ENCODE measurements at regions not wholly inside any gene's neighbourhood (a gene's known extent, or its start where the extent isn't known, plus 50 kb on each side); places are given as distances from the start of the nearest gene placed in this dataset.
"Not testable (repeated sequence)": the region's sequence is repeated elsewhere in the genome, so short reads cannot be mapped to it uniquely, and the experiment has no call there.

DNA sequence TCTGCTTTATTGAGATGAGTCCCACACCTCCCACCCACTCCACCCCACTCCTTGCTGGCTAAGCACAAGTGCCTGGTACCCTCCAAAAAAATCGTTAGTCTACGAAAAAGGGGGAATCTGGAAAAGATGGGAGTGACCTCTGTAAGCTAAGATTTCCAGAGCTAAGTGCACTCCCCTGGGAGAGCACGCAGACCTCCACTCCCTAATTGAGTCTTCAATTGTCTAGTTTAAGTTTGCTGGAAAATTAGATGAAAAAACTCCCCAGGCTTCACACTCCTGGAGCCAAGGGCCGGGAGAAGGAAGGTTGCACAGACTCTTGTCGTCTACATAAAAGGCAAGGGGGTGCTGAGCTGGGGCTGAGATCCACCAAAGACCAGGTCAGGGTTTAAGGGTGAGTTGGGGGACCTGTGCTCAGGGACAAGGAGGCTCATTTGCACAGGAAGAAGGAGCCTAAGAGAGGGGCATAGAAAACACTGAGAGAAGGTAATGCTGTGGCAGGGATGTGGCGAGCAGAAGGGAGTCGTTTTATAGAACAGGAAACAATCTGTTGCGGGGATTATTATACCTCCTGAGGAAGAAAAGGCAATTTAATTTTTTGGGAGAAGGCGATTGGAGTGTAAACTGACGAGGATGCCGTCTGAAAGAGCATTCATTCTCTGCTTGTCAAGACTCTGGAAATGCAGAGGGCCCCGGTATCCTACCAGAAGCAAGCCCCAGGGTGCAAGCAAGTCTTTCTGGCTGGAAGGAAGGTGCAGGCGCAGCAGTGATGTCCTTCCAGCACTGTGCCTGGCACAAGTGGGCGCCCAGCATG is 126.5 kb upstream of the DLG1 start:
- Mint-ChIP-seq H3K9me3 (no peaks in the 10 kb centered on the region), H3K4me3 (no peak overlapping the region), H3K27ac (no peak overlapping the region), H3K4me1 (ENCODE audit: low read depth) (peaks cover 37% of the 10 kb centered on the region), H3K36me3 (ENCODE audit: low read depth) (no peaks in the 10 kb centered on the region), H3K27me3 (no peaks in the 10 kb centered on the region)
- peak; percentile 9 for DNase-seq

DNA sequence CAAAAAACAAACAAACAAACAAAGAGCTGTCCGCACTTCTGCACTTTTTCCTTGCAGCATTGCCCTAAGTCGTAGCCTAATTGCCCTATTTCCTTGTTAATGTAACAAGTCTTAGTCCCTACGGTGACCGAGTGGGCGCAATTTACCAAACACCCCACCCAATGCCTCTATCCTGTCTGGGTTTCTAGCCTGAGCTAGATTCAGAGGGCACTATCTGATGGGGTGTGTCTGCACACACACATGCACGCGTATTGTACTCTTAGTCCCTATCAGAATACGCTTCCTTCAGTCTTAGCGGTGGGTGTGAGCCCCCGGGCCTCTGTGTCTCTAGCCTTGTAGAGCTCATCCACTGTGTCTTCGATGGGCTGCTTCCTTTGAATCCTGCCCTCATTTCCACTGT is 125.9 kb upstream of the DLG1 start:
- Mint-ChIP-seq H3K27me3 (no peaks in the 10 kb centered on the region), H3K4me1 (ENCODE audit: low read depth) (peaks cover 33% of the 10 kb centered on the region), H3K4me3 (no peak overlapping the region), H3K27ac (no peak overlapping the region), H3K36me3 (ENCODE audit: low read depth) (no peaks in the 10 kb centered on the region), H3K9me3 (no peaks in the 10 kb centered on the region)
- DNase-seq = peak; percentile 19

DNA sequence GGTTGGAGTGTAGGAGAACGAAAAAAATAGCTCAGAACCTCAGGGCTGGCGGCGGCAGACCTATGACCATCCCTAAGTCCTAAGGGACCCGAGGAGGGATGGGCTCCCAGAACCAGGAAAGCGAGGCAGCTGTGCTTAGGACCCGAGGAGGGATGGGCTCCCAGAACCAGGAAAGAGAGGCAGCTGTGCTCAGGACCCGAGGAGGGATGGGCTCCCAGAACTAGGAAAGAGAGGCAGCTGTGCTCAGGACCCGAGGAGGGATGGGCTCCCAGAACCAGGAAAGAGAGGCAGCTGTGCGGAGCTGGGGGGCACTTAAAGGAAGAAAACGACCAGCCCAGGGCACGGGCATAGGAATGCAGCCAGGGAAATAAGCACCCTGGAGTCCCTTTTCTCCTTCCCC is 125.0 kb upstream of the DLG1 start:
- Mint-ChIP-seq H3K4me3 (no peak overlapping the region), H3K9me3 (no peaks in the 10 kb centered on the region), H3K27ac (no peak overlapping the region), H3K4me1 (ENCODE audit: low read depth) (peaks cover 24% of the 10 kb centered on the region), H3K36me3 (ENCODE audit: low read depth) (no peaks in the 10 kb centered on the region), H3K27me3 (no peaks in the 10 kb centered on the region)
- no peak for DNase-seq

DNA sequence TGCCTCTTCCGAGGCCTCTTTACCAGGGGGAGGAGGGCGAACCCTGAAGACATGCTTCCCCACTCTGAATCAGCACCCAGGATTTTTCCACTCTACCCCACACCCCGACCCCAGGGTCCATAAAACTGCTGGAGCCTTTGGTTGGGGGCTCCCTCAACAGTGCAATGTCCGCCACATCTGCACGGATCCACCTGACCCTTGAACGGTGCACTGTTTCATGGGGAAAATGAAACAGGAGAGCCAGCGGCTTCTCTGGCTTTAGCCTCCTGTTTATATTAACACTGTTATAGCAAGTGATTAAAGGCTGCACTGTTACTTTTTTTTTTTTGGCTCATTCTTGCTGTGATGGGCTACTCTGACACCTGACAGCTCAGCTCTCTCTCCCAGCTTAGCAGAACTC is 124.1 kb upstream of the DLG1 start:
- peaks cover 16% of the 10 kb centered on the region for H3K4me1 Mint-ChIP-seq (ENCODE audit: low read depth)
- no peaks in the 10 kb centered on the region for H3K27me3 Mint-ChIP-seq

DNA sequence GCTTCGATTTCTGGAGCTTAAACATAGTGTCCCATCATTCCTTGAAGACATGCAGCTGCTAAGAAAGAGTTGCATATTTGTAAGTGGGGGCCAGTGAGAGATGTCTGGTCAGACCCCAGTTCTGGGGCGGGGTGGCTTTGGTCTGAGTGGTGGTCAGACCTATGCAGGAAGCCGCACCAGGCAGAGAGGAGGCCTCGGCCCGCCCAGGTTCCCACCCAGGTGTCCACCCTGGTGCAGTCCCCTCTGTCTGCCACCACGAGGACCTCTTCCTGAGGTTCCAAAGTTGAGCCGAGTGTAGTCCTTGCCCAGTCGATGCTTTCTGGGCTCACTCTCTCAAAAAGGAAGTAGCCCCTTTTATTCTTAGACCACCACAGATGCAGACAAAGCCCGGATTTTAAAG is 122.6 kb upstream of the DLG1 start:
- no peaks in the 10 kb centered on the region for H3K27me3 Mint-ChIP-seq
- H3K36me3 Mint-ChIP-seq (ENCODE audit: low read depth) = no peaks in the 10 kb centered on the region
- peak; percentile 11 for DNase-seq
- no peaks in the 10 kb centered on the region for H3K9me3 Mint-ChIP-seq
- peaks cover 13% of the 10 kb centered on the region for H3K4me1 Mint-ChIP-seq (ENCODE audit: low read depth)
- H3K27ac Mint-ChIP-seq = no peak overlapping the region
- no peak overlapping the region for H3K4me3 Mint-ChIP-seq

More for the DNA sequence above, 124.1 kb upstream of the DLG1 start:
- no peaks in the 10 kb centered on the region for H3K9me3 Mint-ChIP-seq
- H3K36me3 Mint-ChIP-seq (ENCODE audit: low read depth) = no peaks in the 10 kb centered on the region
- H3K4me3 Mint-ChIP-seq = no peak overlapping the region
- no peak overlapping the region for H3K27ac Mint-ChIP-seq
- no peak for DNase-seq

- peaks cover 13% of the 10 kb centered on the region for H3K4me1 Mint-ChIP-seq (ENCODE audit: low read depth)
- no peaks in the 10 kb centered on the region for H3K27me3 Mint-ChIP-seq
- DNase-seq = no peak
- no peak overlapping the region for H3K4me3 Mint-ChIP-seq
- H3K36me3 Mint-ChIP-seq (ENCODE audit: low read depth) = no peaks in the 10 kb centered on the region
- peak overlapping the region; percentile 5 for H3K27ac Mint-ChIP-seq
- no peaks in the 10 kb centered on the region for H3K9me3 Mint-ChIP-seq
Observed at GRCh38 chr3:197420566-197420965, 122.2 kb upstream of the DLG1 start.

DNA sequence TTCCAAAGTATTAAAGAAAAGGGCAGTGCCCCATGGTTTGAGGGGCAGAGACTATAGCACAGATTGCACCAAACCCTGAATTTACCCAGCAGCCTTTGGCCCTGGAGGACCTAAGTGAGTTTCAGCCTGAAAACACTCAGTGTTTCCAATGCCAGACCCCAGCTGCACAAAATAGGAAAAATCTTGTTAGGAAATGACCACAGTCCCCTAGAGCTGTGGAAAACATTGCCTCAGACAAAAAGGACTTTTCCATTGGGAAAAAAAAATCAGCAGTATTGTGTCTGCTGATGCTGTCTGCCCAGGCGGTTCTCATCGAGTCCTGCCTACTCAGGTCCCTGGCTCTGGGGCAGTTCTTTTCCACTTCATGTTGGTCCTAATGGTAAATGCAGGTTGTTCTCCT is 121.7 kb upstream of the DLG1 start:
- Mint-ChIP-seq H3K27me3 (no peaks in the 10 kb centered on the region), H3K4me1 (ENCODE audit: low read depth) (peaks cover 13% of the 10 kb centered on the region), H3K36me3 (ENCODE audit: low read depth) (no peaks in the 10 kb centered on the region), H3K9me3 (no peaks in the 10 kb centered on the region), H3K27ac (peak overlapping the region; percentile 5), H3K4me3 (no peak overlapping the region)
- no peak for DNase-seq

GRCh38 chr3:197419696-197420095 is 121.3 kb upstream of the DLG1 start:
- Mint-ChIP-seq H3K9me3 (no peaks in the 10 kb centered on the region), H3K4me3 (no peak overlapping the region), H3K27me3 (no peaks in the 10 kb centered on the region), H3K27ac (no peak overlapping the region), H3K4me1 (ENCODE audit: low read depth) (peaks cover 13% of the 10 kb centered on the region), H3K36me3 (ENCODE audit: low read depth) (no peaks in the 10 kb centered on the region)
- DNase-seq = no peak

DNA sequence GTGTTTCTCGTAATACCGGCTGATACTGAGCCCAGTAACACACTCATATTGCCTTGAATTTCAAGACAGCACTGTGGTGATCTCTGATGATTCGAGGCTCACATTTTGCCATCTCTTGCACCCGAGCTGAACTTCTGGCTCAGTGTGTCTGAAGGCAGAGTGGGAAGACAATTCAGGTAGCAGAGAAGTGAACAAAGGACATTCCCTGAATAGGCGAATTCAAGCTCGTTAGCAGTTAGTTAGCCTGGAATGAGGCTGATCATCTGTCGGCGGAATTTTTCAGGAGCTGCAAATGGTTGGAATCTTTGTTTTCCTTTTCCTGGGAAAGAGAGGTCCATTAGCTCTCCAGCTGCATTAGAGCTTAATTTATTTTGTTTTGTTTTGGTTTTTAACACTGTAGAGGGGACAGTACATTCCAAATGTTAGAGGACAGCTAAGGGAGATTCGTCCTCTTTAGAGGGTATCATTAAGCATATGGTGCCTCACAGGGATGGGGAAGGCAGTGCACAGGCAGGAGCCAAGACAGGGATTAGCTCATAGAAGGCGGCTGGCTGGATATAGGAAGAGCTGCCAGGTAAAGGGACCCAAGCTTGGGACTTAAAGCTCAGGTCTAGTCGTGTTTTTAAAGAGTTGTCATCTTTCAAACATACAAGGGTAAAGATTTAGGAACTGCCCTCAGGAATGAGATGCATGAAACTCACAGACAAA is 119.7 kb upstream of the DLG1 start:
- no peaks in the 10 kb centered on the region for H3K36me3 Mint-ChIP-seq (ENCODE audit: low read depth)
- H3K27me3 Mint-ChIP-seq = no peaks in the 10 kb centered on the region
- H3K9me3 Mint-ChIP-seq = no peaks in the 10 kb centered on the region
- H3K4me1 Mint-ChIP-seq (ENCODE audit: low read depth) = peaks cover 13% of the 10 kb centered on the region
- H3K4me3 Mint-ChIP-seq = no peak overlapping the region
- H3K27ac Mint-ChIP-seq = no peak overlapping the region
- no peak for DNase-seq

- H3K4me3 Mint-ChIP-seq = no peak overlapping the region
- no peak for DNase-seq
- no peaks in the 10 kb centered on the region for H3K36me3 Mint-ChIP-seq (ENCODE audit: low read depth)
Observed at GRCh38 chr3:197417441-197417840, 119.0 kb upstream of the DLG1 start.

DNA sequence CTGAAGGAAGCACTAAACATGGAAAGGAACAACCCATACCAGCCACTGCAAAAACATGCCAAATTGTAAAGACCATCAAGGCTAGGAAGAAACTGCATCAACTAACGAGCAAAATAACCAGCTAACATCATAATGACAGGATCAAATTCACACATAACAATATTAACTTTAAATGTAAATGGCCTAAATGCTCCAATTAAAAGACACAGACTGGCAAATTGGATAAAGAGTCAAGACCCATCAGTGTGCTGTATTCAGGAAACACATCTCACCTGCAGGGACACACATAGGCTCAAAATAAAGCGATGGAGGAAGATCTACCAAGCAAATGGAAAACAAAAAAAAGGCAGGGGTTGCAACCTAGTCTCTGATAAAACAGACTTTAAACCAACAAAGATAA is 113.5 kb upstream of the DLG1 start:
- H3K9me3 Mint-ChIP-seq; H3K36me3 Mint-ChIP-seq (ENCODE audit: low read depth): not testable (repeated sequence)

More at GRCh38 chr3:197417441-197417840, 119.0 kb upstream of the DLG1 start:
- H3K27ac Mint-ChIP-seq = no peak overlapping the region
- no peaks in the 10 kb centered on the region for H3K9me3 Mint-ChIP-seq
- peaks cover 13% of the 10 kb centered on the region for H3K4me1 Mint-ChIP-seq (ENCODE audit: low read depth)
- no peaks in the 10 kb centered on the region for H3K27me3 Mint-ChIP-seq

DNA sequence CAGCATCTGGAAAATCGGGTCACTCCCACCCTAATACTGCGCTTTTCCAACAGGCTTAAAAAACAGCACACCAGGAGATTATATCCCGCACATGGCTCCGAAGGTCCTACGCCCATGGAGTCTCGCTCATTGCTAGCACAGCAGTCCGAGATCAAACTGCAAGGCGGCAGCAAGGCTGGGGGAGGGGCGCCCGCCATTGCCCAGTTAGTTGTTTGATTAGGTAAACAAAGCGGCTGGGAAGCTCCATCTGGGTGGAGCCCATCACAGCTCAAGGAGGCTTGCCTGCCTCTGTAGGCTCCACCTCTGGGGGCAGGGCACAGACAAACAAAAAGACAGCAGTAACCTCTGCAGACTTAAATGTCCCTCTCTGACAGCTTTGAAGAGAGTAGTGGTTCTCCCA is 111.8 kb upstream of the DLG1 start:
- not testable (repeated sequence) for H3K27ac Mint-ChIP-seq; H3K9me3 Mint-ChIP-seq; H3K27me3 Mint-ChIP-seq; H3K36me3 Mint-ChIP-seq (ENCODE audit: low read depth); H3K4me3 Mint-ChIP-seq; H3K4me1 Mint-ChIP-seq (ENCODE audit: low read depth); DNase-seq

More for the DNA sequence above, 113.5 kb upstream of the DLG1 start:
- DNase-seq; H3K4me1 Mint-ChIP-seq (ENCODE audit: low read depth); H3K27ac Mint-ChIP-seq; H3K27me3 Mint-ChIP-seq; H3K4me3 Mint-ChIP-seq: not testable (repeated sequence)

GRCh38 chr3:197408177-197408957 is 110.0 kb upstream of the DLG1 start:
- Mint-ChIP-seq H3K4me3 (no peak overlapping the region), H3K36me3 (ENCODE audit: low read depth) (no peaks in the 10 kb centered on the region), H3K27me3 (peaks cover 4% of the 10 kb centered on the region), H3K4me1 (ENCODE audit: low read depth) (no peaks in the 10 kb centered on the region), H3K9me3 (no peaks in the 10 kb centered on the region), H3K27ac (no peak overlapping the region)
- DNase-seq = no peak

- no peak for DNase-seq
- Mint-ChIP-seq H3K4me3 (no peak overlapping the region), H3K36me3 (ENCODE audit: low read depth) (no peaks in the 10 kb centered on the region), H3K27me3 (peaks cover 4% of the 10 kb centered on the region), H3K4me1 (ENCODE audit: low read depth) (no peaks in the 10 kb centered on the region), H3K9me3 (no peaks in the 10 kb centered on the region), H3K27ac (no peak overlapping the region)
Observed at GRCh38 chr3:197407526-197407925, 109.1 kb upstream of the DLG1 start.

DNA sequence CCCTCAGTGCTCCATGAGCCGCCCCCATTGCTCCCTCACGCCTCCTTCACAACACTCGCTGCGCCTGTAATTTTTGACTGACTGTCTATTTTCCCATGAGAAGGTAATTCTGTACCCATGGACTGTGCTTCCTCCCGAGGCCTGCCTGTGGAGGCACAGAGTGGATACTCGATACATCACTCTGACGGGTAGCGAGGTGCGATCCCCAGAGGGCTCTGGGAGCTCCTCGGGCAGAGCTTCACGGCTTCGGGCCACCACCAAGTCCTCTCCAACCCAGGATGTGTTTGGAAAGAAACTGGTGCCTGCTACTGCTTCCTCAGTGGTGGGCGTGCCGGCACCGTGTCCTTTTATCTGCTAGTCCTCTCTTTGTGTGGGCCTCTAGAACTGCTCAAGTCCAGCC is 108.6 kb upstream of the DLG1 start:
- Mint-ChIP-seq H3K27me3 (peaks cover 4% of the 10 kb centered on the region), H3K4me3 (no peak overlapping the region), H3K4me1 (ENCODE audit: low read depth) (no peaks in the 10 kb centered on the region), H3K36me3 (ENCODE audit: low read depth) (no peaks in the 10 kb centered on the region), H3K9me3 (no peaks in the 10 kb centered on the region), H3K27ac (no peak overlapping the region)
- DNase-seq = no peak

Data from activated T-cell treated with anti-CD3 and anti-CD28 coated beads, Interleukin-2, amount 50 U/mL, for 24 hours (primary cell).